PC-9 (cell line): ENCODE measurements at regions not wholly inside any gene's neighbourhood (a gene's known extent, or its start where the extent isn't known, plus 50 kb on each side); places are given as distances from the start of the nearest gene placed in this dataset.

ENCODE experiments used
- BruUV-seq: library from RNA; stranded (reverse); fragments of 400-500 nt; replicated peaks from 2 replicates; lab custom pipeline; 2021; lab: Mats Ljungman, UMichigan
- CTCF ChIA-PET: fragments of 300-600 bp; sonication (Branson Sonifier 250); formaldehyde crosslinking; loops from one replicate; lab custom pipeline; 2022; ENCODE audit warnings: antibody characterized with exemption; lab: Charles Lee
- POLR2A ChIA-PET: fragments of 300-600 bp; sonication (Branson Sonifier 250); formaldehyde crosslinking; loops from one replicate; lab custom pipeline; 2022; ENCODE audit warnings: antibody characterized with exemption; ENCODE audit not compliant: unreplicated experiment; lab: Charles Lee
- DNase-seq, 2 experiments: peaks; one replicate each; pipeline versions ENCODE4 v3.0.0 to v3.0.0-alpha.2; 2015 to 2022; ENCODE audit warnings: mixed read lengths in 1 of 2
- H2AFZ ChIP-seq: fragments of 200-600 bp; sonication (generic); 2 replicates; pipeline ENCODE4 v1.8.1; 2017; ENCODE audit warnings: antibody characterized with exemption
- H3F3A ChIP-seq: fragments of 200-600 bp; sonication (generic); 2 replicates; pipeline ENCODE4 v1.8.1; 2017; ENCODE audit warnings: antibody characterized with exemption, mild to moderate bottlenecking, low read depth; ENCODE audit not compliant: insufficient read depth
- H3K27ac ChIP-seq: fragments of 200-600 bp; sonication (generic); 2 replicates; pipeline ENCODE4 v1.6.1; 2016; ENCODE audit warnings: mixed run types
- H3K27me3 ChIP-seq: fragments of 200-600 bp; sonication (generic); 2 replicates; pipeline ENCODE4 v1.6.1; 2016; ENCODE audit warnings: low read depth, mixed run types; ENCODE audit not compliant: insufficient read depth
- H3K36me3 ChIP-seq: fragments of 200-600 bp; sonication (generic); 2 replicates; pipeline ENCODE4 v1.6.1; 2016; ENCODE audit warnings: low read depth, mixed run types
- H3K4me1 ChIP-seq: fragments of 200-600 bp; sonication (generic); replicated peaks from 2 replicates; pipeline ENCODE4 v1.6.1; 2016; ENCODE audit warnings: mixed run types; ENCODE audit not compliant: insufficient read depth
- H3K4me2 ChIP-seq: fragments of 200-600 bp; sonication (generic); 2 replicates; pipeline ENCODE4 v1.6.1; 2017; ENCODE audit warnings: mixed run types
- H3K4me3 ChIP-seq: fragments of 200-600 bp; sonication (generic); 2 replicates; pipeline ENCODE4 v1.6.1; 2016; ENCODE audit warnings: mixed run types
- H3K79me2 ChIP-seq: fragments of 200-600 bp; sonication (generic); 2 replicates; pipeline ENCODE4 v1.6.1; 2017; ENCODE audit warnings: low read depth, mixed run types
- H3K9me2 ChIP-seq: fragments of 200-600 bp; sonication (generic); 2 replicates; pipeline ENCODE4 v1.8.1; 2017; ENCODE audit warnings: mild to moderate bottlenecking; ENCODE audit not compliant: insufficient read depth
- H3K9me3 ChIP-seq: fragments of 200-600 bp; sonication (generic); 2 replicates; pipeline ENCODE4 v1.8.1; 2016; ENCODE audit warnings: low read depth; ENCODE audit not compliant: insufficient read depth
- H4K20me1 ChIP-seq: fragments of 200-600 bp; sonication (generic); 2 replicates; pipeline ENCODE4 v1.8.1; 2017; ENCODE audit not compliant: insufficient read depth
- CTCF ChIP-seq: fragments of 200-600 bp; sonication (generic); conservative IDR thresholded peaks from 2 replicates; pipeline ENCODE4 v1.6.1; 2017; ENCODE audit warnings: mixed run types, antibody characterized with exemption, mild to moderate bottlenecking, moderate library complexity
- EZH2 ChIP-seq: fragments of 200-600 bp; sonication (generic); IDR thresholded peaks from 2 replicates; pipeline ENCODE4 v1.8.0; 2017; ENCODE audit warnings: antibody characterized with exemption, low read depth
- intact Hi-C: fragments of 100-400 bp; cut with micrococcal nuclease; formaldehyde crosslinking; loops from one replicate; pipeline ENCODE4 v1.10.0; 2022; ENCODE audit not compliant: unreplicated experiment

- ChIA-PET CTCF (no interaction called here), POLR2A (no interaction called here)
- Histone ChIP-seq H3K9me2 (no peaks in the 10 kb centered on the region), H3K4me3 (no peak overlapping the region), H2AFZ (no peak overlapping the region), H4K20me1 (no peaks in the 10 kb centered on the region), H3K27ac (no peak overlapping the region), H3K27me3 (peaks cover 93% of the 10 kb centered on the region), H3K4me2 (no peak overlapping the region), H3K4me1 (no peaks in the 10 kb centered on the region), H3F3A (no peaks in the 10 kb centered on the region), H3K9me3 (no peaks in the 10 kb centered on the region), H3K36me3 (no peaks in the 10 kb centered on the region), H3K79me2 (no peaks in the 10 kb centered on the region)
- no TSS peak for BruUV-seq
- TF ChIP-seq CTCF (no peak), EZH2 (no peak)
- intact Hi-C loops: no loop called here
- no peak for DNase-seq
These were observed 93.9 kb downstream of the PDGFA start for GRCh38 chr7:425794-426188.

GRCh38 chr7:426510-426909, 93.1 kb downstream of the PDGFA start:
- H3K4me3 ChIP-seq: no peak overlapping the region
- no peak for DNase-seq
- BruUV-seq: no TSS peak
- no peaks in the 10 kb centered on the region for H3F3A ChIP-seq
- no peaks in the 10 kb centered on the region for H3K4me1 ChIP-seq
- no peak overlapping the region for H3K27ac ChIP-seq
- TF ChIP-seq EZH2: no peak
- no peak for TF ChIP-seq CTCF
- H4K20me1 ChIP-seq: no peaks in the 10 kb centered on the region
- no peaks in the 10 kb centered on the region for H3K9me2 ChIP-seq
- intact Hi-C loops: no loop called here
- H3K27me3 ChIP-seq: peaks cover 95% of the 10 kb centered on the region
- POLR2A ChIA-PET: no interaction called here
- H3K36me3 ChIP-seq: no peaks in the 10 kb centered on the region
- no peak overlapping the region for H2AFZ ChIP-seq
- no peaks in the 10 kb centered on the region for H3K79me2 ChIP-seq
- H3K4me2 ChIP-seq: no peak overlapping the region
- no peaks in the 10 kb centered on the region for H3K9me3 ChIP-seq
- CTCF ChIA-PET: no interaction called here

- BruUV-seq: no TSS peak
- intact Hi-C loops: no loop called here
- Histone ChIP-seq H3K27ac (no peak overlapping the region), H3K27me3 (peaks cover 95% of the 10 kb centered on the region), H4K20me1 (no peaks in the 10 kb centered on the region), H3F3A (no peaks in the 10 kb centered on the region), H3K9me2 (no peaks in the 10 kb centered on the region), H3K4me2 (no peak overlapping the region), H3K4me3 (no peak overlapping the region), H3K36me3 (no peaks in the 10 kb centered on the region), H2AFZ (no peak overlapping the region), H3K9me3 (no peaks in the 10 kb centered on the region), H3K79me2 (no peaks in the 10 kb centered on the region), H3K4me1 (no peaks in the 10 kb centered on the region)
- ChIA-PET POLR2A (interaction anchor here (0.5 kb wide), 1 partner anchor 14 kb away, joined by 10 read pairs; no protein-coding TSS in a partner anchor), CTCF (no interaction called here)
- DNase-seq: no peak
- TF ChIP-seq CTCF (no peak), EZH2 (no peak)
These were observed 92.0 kb downstream of the PDGFA start for GRCh38 chr7:427506-428103.
